ENCODE measurements at regions not wholly inside any gene's neighbourhood (a gene's known extent, or its start where the extent isn't known, plus 50 kb on each side); places are given as distances from the start of the nearest gene placed in this dataset.

GRCh38 chr3:59621037-59621436 lies 571.2 kb upstream of the CFAP20DC start:
- TF ChIP-seq CTCF (IDR thresholded peaks at IDR 0.05; ENCODE audit: low read length) (no peak), EZH2 (optimal IDR thresholded peaks at IDR 0.05; ENCODE audit: low read depth, low read length) (no peak)

Measured in MM.1S (cell line).